Retinal pigment epithelial cell (primary cell): ENCODE measurements at regions not wholly inside any gene's neighbourhood (a gene's known extent, or its start where the extent isn't known, plus 50 kb on each side); places are given as distances from the start of the nearest gene placed in this dataset.

ENCODE experiments used
- DNase-seq: peaks from one replicate; pipeline ENCODE4 v3.0.0-alpha.2; 2010; ENCODE audit warnings: low read depth
- H3K4me3 ChIP-seq: 2 replicates; pipeline ENCODE4 v1.5.1; 2011; ENCODE audit warnings: mild to moderate bottlenecking, low read length, control low read depth, moderate library complexity
- TF ChIP-seq, protein P1 (sequence below): conservative IDR thresholded peaks from 2 replicates; pipeline ENCODE4 v1.5.1; 2011; ENCODE audit warnings: low read depth, low read length, control low read depth, inconsistent platforms

DNA sequence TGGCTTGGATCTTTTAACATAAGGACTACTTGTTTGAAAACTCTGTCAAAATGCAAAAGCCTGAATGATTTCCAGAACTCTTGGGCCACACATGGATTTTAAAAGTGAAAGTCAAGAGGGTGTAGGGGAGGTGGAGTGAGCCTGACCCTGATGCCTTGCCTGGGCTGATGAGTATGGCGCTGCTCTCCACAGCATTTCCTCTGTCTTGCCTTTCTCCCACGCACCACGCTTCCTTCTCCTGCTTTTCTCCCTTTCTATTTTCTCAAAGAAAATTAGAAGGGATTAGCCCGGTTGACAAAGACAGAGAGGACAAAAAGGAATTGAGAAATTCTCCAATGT is 207.0 kb upstream of the CCDC68 start:
- TF ChIP-seq, protein P1, sequence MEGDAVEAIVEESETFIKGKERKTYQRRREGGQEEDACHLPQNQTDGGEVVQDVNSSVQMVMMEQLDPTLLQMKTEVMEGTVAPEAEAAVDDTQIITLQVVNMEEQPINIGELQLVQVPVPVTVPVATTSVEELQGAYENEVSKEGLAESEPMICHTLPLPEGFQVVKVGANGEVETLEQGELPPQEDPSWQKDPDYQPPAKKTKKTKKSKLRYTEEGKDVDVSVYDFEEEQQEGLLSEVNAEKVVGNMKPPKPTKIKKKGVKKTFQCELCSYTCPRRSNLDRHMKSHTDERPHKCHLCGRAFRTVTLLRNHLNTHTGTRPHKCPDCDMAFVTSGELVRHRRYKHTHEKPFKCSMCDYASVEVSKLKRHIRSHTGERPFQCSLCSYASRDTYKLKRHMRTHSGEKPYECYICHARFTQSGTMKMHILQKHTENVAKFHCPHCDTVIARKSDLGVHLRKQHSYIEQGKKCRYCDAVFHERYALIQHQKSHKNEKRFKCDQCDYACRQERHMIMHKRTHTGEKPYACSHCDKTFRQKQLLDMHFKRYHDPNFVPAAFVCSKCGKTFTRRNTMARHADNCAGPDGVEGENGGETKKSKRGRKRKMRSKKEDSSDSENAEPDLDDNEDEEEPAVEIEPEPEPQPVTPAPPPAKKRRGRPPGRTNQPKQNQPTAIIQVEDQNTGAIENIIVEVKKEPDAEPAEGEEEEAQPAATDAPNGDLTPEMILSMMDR: no peak
- no peak for DNase-seq
- H3K4me3 ChIP-seq: no peak overlapping the region

DNA sequence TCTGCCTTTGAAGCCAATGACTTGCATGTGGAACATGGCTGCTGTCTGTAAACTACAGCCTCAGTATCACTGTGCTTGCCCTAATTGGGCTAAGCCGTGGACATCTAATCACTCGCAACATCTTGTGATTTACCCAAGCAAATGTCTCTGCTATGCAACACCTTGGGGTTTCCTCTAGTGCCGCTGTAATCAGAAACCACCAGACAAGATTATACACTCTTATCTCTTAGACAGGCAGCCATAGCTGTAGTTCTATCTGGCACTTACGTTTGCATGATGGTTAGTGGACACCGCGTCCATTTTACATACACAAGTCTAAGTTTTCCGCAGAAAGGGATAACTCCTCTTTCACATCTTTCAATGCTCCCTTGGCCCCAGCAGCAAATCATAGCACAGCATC is 204.3 kb upstream of the CCDC68 start:
- no peak for DNase-seq
- no peak overlapping the region for H3K4me3 ChIP-seq
- TF ChIP-seq, protein P1: no peak

DNA sequence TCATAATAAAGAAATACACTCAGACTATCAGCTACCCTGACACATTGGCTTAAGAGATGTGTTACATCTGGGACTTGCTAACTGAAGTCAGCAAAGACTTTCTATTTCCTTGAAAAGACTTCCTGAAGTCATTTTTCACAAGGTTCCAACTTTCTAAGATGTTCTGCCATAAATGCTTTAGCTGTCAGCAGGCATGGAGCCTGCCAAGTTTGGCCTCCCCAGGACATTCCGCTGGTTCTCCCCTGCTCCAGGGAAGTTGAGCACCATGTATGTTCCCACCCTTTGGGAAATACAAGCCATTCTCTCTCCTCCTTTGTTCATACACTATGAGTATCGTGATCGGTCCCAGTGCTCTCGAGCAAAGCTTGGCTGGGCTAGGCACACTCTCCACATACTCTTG is 202.7 kb upstream of the CCDC68 start:
- H3K4me3 ChIP-seq: no peak overlapping the region
- TF ChIP-seq, protein P1: no peak
- no peak for DNase-seq

DNA sequence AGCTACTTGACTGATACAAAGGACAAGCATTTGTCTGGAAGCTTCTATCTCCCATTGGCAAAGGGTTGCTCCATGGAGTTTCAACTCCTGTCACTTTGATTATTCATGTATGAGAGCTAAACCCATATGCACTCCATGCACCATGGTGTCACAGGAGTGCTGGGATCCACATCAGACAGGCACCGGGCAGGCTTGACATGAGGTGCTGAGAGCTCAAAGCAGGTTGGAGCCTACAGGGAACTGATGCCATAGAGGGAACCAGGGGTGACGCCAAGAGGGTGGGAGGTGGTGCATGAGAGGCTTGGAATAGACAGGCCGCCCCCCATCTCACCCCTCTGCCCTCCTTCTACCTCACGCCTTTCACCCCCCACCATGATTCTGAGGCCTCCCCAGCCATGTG is 199.8 kb upstream of the CCDC68 start:
- no peak overlapping the region for H3K4me3 ChIP-seq
- TF ChIP-seq, protein P1: no peak

DNA sequence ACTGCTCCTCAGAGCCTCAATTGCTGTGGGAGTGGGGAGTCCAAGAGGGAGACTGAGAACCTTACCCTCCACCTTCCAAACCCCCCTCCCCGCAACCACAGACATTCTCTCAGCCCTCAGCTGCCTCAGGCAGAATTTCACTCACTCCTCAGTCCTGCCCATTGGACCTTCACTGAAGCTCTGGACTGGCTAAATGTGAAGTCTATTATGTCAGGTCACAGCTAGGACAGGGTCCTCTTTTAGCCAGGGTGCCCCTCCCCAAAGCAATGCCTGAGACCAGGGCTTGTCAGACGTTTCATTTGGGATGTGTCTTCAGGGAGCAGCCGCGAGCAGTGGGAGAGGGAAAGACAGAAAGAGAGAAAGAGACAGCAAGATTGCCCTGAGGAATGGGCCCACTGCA is 199.3 kb upstream of the CCDC68 start:
- TF ChIP-seq, protein P1: no peak
- no peak overlapping the region for H3K4me3 ChIP-seq
- no peak for DNase-seq

More for the DNA sequence above, 199.8 kb upstream of the CCDC68 start:
- no peak for DNase-seq

DNA sequence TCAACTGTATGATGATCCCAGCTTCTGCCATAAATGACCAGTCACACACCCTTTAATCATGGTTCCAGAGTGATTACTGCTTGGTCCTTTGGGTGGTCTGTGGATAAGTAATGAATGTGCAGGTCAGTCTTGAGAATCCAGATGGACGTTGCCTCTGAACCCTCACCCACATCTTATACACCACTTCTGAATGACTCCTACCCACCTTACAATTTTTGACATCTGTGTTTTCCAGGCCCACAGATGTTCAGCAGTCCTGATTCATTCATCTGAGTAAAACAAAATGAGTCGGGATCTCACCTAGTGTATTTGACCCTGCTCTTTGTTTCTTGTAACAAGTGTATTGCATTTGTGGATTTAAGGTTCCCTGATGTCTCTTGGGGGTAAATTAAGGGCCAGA is 194.1 kb upstream of the CCDC68 start:
- no peak overlapping the region for H3K4me3 ChIP-seq
- no peak for DNase-seq
- TF ChIP-seq, protein P1: no peak

DNA sequence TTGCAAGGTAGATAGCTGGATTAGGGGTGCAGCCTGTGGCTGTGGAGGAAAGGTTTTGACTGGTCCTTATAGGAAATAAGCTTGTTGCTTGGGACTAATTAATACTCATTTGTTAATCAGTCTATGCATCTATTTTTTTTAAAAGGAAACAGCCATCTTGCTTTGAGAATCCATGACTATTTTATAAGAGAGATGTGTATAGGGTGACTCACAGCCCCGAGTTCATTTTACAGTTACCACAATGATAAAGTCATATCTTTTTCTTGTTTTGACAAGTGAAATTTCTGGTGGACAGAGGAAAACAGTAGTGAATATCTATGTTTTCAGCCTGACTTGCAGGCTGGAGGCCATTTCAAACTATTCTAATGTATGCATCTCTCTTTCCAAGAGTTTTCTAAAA is 193.5 kb upstream of the CCDC68 start:
- H3K4me3 ChIP-seq: no peak overlapping the region
- TF ChIP-seq, protein P1: no peak
- no peak for DNase-seq
